H9 (cell line): ENCODE measurements at regions not wholly inside any gene's neighbourhood (a gene's known extent, or its start where the extent isn't known, plus 50 kb on each side); places are given as distances from the start of the nearest gene placed in this dataset.

Experiments
- DNase-seq: peaks from one replicate; pipeline ENCODE4 v3.0.0-alpha.2; 2017
- H2AFZ ChIP-seq: one replicate; pipeline ENCODE4 v1.6.1; 2013; ENCODE audit warnings: mild to moderate bottlenecking, low read length, control low read depth, moderate library complexity
- H2AK5ac ChIP-seq: 2 replicates; pipeline ENCODE4 v1.6.1; 2013; ENCODE audit warnings: low read length, control low read depth, mixed read lengths; ENCODE audit not compliant: insufficient read length
- H2BK120ac ChIP-seq: one replicate; pipeline ENCODE4 v1.6.1; 2013; ENCODE audit warnings: low read depth, mild to moderate bottlenecking, low read length, control low read depth, inconsistent platforms; ENCODE audit not compliant: poor library complexity, severe bottlenecking
- H2BK12ac ChIP-seq: 2 replicates; pipeline ENCODE4 v1.6.1; 2013; ENCODE audit warnings: low read length, control low read depth, mixed read lengths, low read depth; ENCODE audit not compliant: insufficient read length
- H2BK15ac ChIP-seq: 2 replicates; pipeline ENCODE4 v1.6.1; 2013; ENCODE audit warnings: low read depth, low read length, control low read depth
- H2BK20ac ChIP-seq: one replicate; pipeline ENCODE4 v1.6.1; 2013; ENCODE audit warnings: low read depth, mild to moderate bottlenecking, low read length, control low read depth, inconsistent platforms; ENCODE audit not compliant: poor library complexity, severe bottlenecking
- H2BK5ac ChIP-seq: 2 replicates; pipeline ENCODE4 v1.6.1; 2013; ENCODE audit warnings: low read length, control low read depth, mixed read lengths; ENCODE audit not compliant: insufficient read length
- H3K14ac ChIP-seq: 2 replicates; pipeline ENCODE4 v1.6.1; 2013; ENCODE audit warnings: low read length, control low read depth; ENCODE audit not compliant: insufficient read depth
- H3K18ac ChIP-seq: 2 replicates; pipeline ENCODE4 v1.6.1; 2013; ENCODE audit warnings: low read depth, mild to moderate bottlenecking, mixed read lengths, low read length, control low read depth; ENCODE audit not compliant: insufficient read length
- H3K23ac ChIP-seq: 2 replicates; pipeline ENCODE4 v1.6.1; 2013; ENCODE audit warnings: low read length, control low read depth, mixed read lengths, low read depth; ENCODE audit not compliant: insufficient read length
- H3K23me2 ChIP-seq: 2 replicates; pipeline ENCODE4 v1.6.1; 2013; ENCODE audit warnings: low read depth, mild to moderate bottlenecking, mixed read lengths, low read length, control low read depth; ENCODE audit not compliant: insufficient read length, poor library complexity, severe bottlenecking
- H3K27ac ChIP-seq: 2 replicates; pipeline ENCODE4 v1.5.1; 2013; ENCODE audit warnings: low read length, control low read depth, mixed read lengths, low read depth; ENCODE audit not compliant: insufficient read length
- H3K27me3 ChIP-seq: 2 replicates; pipeline ENCODE4 v1.6.1; 2013; ENCODE audit warnings: low read length, control low read depth, inconsistent platforms; ENCODE audit not compliant: insufficient read depth
- H3K4ac ChIP-seq: 2 replicates; pipeline ENCODE4 v1.6.1; 2013; ENCODE audit warnings: low read depth, mild to moderate bottlenecking, control low read depth, inconsistent platforms, low read length, moderate library complexity
- H3K4me1 ChIP-seq: 2 replicates; pipeline ENCODE4 v1.6.1; 2013; ENCODE audit warnings: low read length, control low read depth, inconsistent platforms; ENCODE audit not compliant: insufficient read depth
- H3K4me2 ChIP-seq: 2 replicates; pipeline ENCODE4 v1.6.1; 2013; ENCODE audit warnings: low read length, control low read depth, mixed read lengths; ENCODE audit not compliant: insufficient read length, insufficient read depth
- H3K56ac ChIP-seq: 2 replicates; pipeline ENCODE4 v1.6.1; 2013; ENCODE audit warnings: low read depth, mild to moderate bottlenecking, mixed read lengths, low read length, control low read depth; ENCODE audit not compliant: insufficient read length
- H3K79me1 ChIP-seq: 2 replicates; pipeline ENCODE4 v1.6.1; 2013; ENCODE audit warnings: low read depth, mild to moderate bottlenecking, moderate library complexity, low read length, control low read depth, inconsistent platforms; ENCODE audit not compliant: insufficient read depth, poor library complexity, severe bottlenecking
- H3K79me2 ChIP-seq: 2 replicates; pipeline ENCODE4 v1.6.1; 2013; ENCODE audit warnings: low read length, control low read depth, inconsistent platforms; ENCODE audit not compliant: insufficient read depth
- H3K9ac ChIP-seq: 2 replicates; pipeline ENCODE4 v1.6.1; 2013; ENCODE audit warnings: low read length, control low read depth, mixed read lengths; ENCODE audit not compliant: insufficient read length; ENCODE audit errors: extremely low read depth
- H3K9me3 ChIP-seq: one replicate; pipeline ENCODE4 v1.6.1; 2013; ENCODE audit warnings: low read depth, low read length, inconsistent platforms; ENCODE audit not compliant: control insufficient read depth
- H3T11ph ChIP-seq: one replicate; pipeline ENCODE4 v1.6.1; 2013; ENCODE audit warnings: mild to moderate bottlenecking, low read length, control low read depth, inconsistent platforms
- H4K20me1 ChIP-seq: one replicate; pipeline ENCODE4 v1.6.1; 2013; ENCODE audit not compliant: control insufficient read depth, insufficient read length, insufficient read depth
- H4K5ac ChIP-seq: 2 replicates; pipeline ENCODE4 v1.6.1; 2013; ENCODE audit warnings: low read depth, mild to moderate bottlenecking, mixed read lengths, low read length, control low read depth; ENCODE audit not compliant: insufficient read length
- H4K8ac ChIP-seq: replicated peaks from 2 replicates; pipeline ENCODE4 v1.6.1; 2013; ENCODE audit warnings: low read length, control low read depth, mixed read lengths, low read depth; ENCODE audit not compliant: insufficient read length
- H4K91ac ChIP-seq: 2 replicates; pipeline ENCODE4 v1.6.1; 2013; ENCODE audit warnings: low read depth, mild to moderate bottlenecking, moderate library complexity, mixed read lengths, low read length, control low read depth; ENCODE audit not compliant: insufficient read length
- H3K27ac Mint-ChIP-seq, 3 experiments: 2 replicates in 2 of 3; 3 replicates in 1 of 3; pipeline ENCODE4 v1.8.0; 2020 to 2021; ENCODE audit warnings: mixed read lengths in 3 of 3, mild to moderate bottlenecking in 1 of 3, moderate library complexity in 1 of 3
- H3K27me3 Mint-ChIP-seq: 2 replicates; pipeline ENCODE4 v1.8.0; 2021; ENCODE audit warnings: low read depth, mild to moderate bottlenecking, moderate library complexity, mixed read lengths
- H3K36me3 Mint-ChIP-seq, 3 experiments: 2 replicates in 2 of 3; 3 replicates in 1 of 3; pipeline ENCODE4 v1.8.0; 2020 to 2021; ENCODE audit warnings: low read depth in 3 of 3, mixed read lengths in 3 of 3; ENCODE audit not compliant: insufficient read depth in 1 of 3
- H3K4me1 Mint-ChIP-seq, 2 experiments: 2 replicates each; pipeline ENCODE4 v1.8.0; 2020; ENCODE audit warnings: mixed read lengths in 2 of 2
- H3K4me3 Mint-ChIP-seq, 2 experiments: 2 replicates in 1 of 2; 3 replicates in 1 of 2; pipeline ENCODE4 v1.8.0; 2020 to 2021; ENCODE audit warnings: mild to moderate bottlenecking in 2 of 2, mixed read lengths in 2 of 2, moderate library complexity in 1 of 2
- H3K9me3 Mint-ChIP-seq, 2 experiments: 2 replicates in 1 of 2; 3 replicates in 1 of 2; pipeline ENCODE4 v1.8.0; 2020; ENCODE audit warnings: mild to moderate bottlenecking in 2 of 2, mixed read lengths in 2 of 2, moderate library complexity in 1 of 2
- WGBS: extraction: QIAGEN DNeasy Blood & Tissue Kit; methylation state at CpG from one replicate; pipeline ENCODE4 v1.1.7; 2013; ENCODE audit warnings: missing lambda C conversion rate, low lambda C conversion rate, mixed read lengths; ENCODE audit not compliant: insufficient read length; ENCODE audit errors: extremely low coverage; 5-methylcytosine and 5-hydroxymethylcytosine counted together
- TF ChIP-seq, protein P1 (sequence below): fragments of 200-600 bp; sonication (generic); conservative IDR thresholded peaks from 3 replicates; pipeline ENCODE4 v1.8.0; 2021; ENCODE audit warnings: antibody characterized with exemption, mild to moderate bottlenecking

DNA sequence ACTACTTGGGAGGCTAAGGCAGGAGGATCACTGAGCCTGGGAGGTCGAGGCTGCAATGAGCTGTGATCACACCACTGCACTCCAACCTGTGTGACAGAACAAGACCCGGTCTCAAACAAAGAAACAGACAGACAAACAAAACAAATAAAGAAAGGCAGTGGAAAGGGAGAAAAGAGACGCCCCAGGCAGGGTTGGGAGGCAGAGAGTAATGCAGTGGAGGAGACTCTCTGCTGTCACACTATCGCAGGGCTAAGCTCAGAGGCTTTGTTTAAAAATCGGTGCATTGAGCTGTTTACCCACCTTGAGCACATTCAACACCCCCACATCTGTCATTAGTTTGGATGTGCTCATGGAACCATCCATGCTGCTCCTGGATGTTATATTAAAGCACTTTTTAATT is 84.2 kb upstream of the RMP24 start:
- TF ChIP-seq, protein P1, sequence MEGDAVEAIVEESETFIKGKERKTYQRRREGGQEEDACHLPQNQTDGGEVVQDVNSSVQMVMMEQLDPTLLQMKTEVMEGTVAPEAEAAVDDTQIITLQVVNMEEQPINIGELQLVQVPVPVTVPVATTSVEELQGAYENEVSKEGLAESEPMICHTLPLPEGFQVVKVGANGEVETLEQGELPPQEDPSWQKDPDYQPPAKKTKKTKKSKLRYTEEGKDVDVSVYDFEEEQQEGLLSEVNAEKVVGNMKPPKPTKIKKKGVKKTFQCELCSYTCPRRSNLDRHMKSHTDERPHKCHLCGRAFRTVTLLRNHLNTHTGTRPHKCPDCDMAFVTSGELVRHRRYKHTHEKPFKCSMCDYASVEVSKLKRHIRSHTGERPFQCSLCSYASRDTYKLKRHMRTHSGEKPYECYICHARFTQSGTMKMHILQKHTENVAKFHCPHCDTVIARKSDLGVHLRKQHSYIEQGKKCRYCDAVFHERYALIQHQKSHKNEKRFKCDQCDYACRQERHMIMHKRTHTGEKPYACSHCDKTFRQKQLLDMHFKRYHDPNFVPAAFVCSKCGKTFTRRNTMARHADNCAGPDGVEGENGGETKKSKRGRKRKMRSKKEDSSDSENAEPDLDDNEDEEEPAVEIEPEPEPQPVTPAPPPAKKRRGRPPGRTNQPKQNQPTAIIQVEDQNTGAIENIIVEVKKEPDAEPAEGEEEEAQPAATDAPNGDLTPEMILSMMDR = no peak
- no peak overlapping the region for H2AK5ac ChIP-seq
- H3K27ac ChIP-seq = no peak overlapping the region
- H3K9me3 ChIP-seq = no peaks in the 10 kb centered on the region
- peaks cover 7% of the 10 kb centered on the region; the same call in 1 of the 2 replicates for H3K4me1 ChIP-seq
- no peak overlapping the region for H3K9ac ChIP-seq
- no peak overlapping the region for H2BK20ac ChIP-seq
- no peak overlapping the region for H2AFZ ChIP-seq
- H2BK12ac ChIP-seq = no peak overlapping the region
- H3K79me1 ChIP-seq = no peaks in the 10 kb centered on the region
- H3K4me2 ChIP-seq = no peak overlapping the region
- Mint-ChIP-seq H3K4me3 (no peak overlapping the region), H3K27me3 (no peaks in the 10 kb centered on the region), H3K27ac (peak overlapping the region; percentile 12 to 58 (median 51); a peak in 6 of 7 replicates), H3K36me3 (peaks cover 16 to 22% (median 20%) of the 10 kb centered on the region in 3 experiments), H3K4me1 (peaks cover 32 to 35% of the 10 kb centered on the region in 2 experiments), H3K9me3 (peaks cover 14 to 15% of the 10 kb centered on the region in 2 experiments)
- H4K91ac ChIP-seq = no peak overlapping the region
- H4K20me1 ChIP-seq = no peaks in the 10 kb centered on the region
- H4K8ac ChIP-seq = no peak overlapping the region
- no peak overlapping the region for H2BK15ac ChIP-seq
- H4K5ac ChIP-seq = no peak overlapping the region
- no peak overlapping the region for H3T11ph ChIP-seq
- no peak overlapping the region for H3K56ac ChIP-seq
- no peak overlapping the region for H2BK5ac ChIP-seq
- H3K23ac ChIP-seq = no peak overlapping the region
- no peaks in the 10 kb centered on the region for H3K79me2 ChIP-seq
- no peaks in the 10 kb centered on the region for H3K27me3 ChIP-seq
- H3K14ac ChIP-seq = no peak overlapping the region
- no peaks in the 10 kb centered on the region for H3K23me2 ChIP-seq
- no CpG with 5 or more reads among the region's 5 CpGs for WGBS
- no peak overlapping the region for H3K18ac ChIP-seq
- no peak overlapping the region for H3K4ac ChIP-seq
- no peak overlapping the region for H2BK120ac ChIP-seq
- DNase-seq = no peak
